Liver (tissue), 8 donors: ENCODE measurements at regions not wholly inside any gene's neighbourhood (a gene's known extent, or its start where the extent isn't known, plus 50 kb on each side); places are given as distances from the start of the nearest gene placed in this dataset.

ENCODE experiments used
- DNase-seq: peaks from one replicate; pipeline ENCODE4 v3.0.0-alpha.2; 2017; ENCODE audit warnings: low spot score
- H3K27ac ChIP-seq, 2 donors: one replicate each; pipeline ENCODE4 v1.7.0; 2013; ENCODE audit warnings: inconsistent platforms in 2 of 2, low read length in 2 of 2, control low read depth in 1 of 2, low read depth in 1 of 2, mild to moderate bottlenecking in 1 of 2
- H3K27me3 ChIP-seq, 4 donors: one replicate each; pipeline versions ENCODE4 v1.6.1 to v1.7.0; 2013; ENCODE audit warnings: low read length in 3 of 4, inconsistent platforms in 1 of 4, mild to moderate bottlenecking in 1 of 4, moderate library complexity in 1 of 4; ENCODE audit not compliant: control insufficient read depth in 4 of 4, insufficient read depth in 4 of 4
- H3K36me3 ChIP-seq, 4 donors: one replicate each; pipeline versions ENCODE4 v1.6.1 to v1.7.0; 2013; ENCODE audit warnings: low read length in 3 of 4, mild to moderate bottlenecking in 3 of 4, low read depth in 1 of 4, moderate library complexity in 1 of 4; ENCODE audit not compliant: control insufficient read depth in 4 of 4, insufficient read depth in 3 of 4
- H3K4me1 ChIP-seq, 4 donors: one replicate each; pipeline versions ENCODE4 v1.6.1 to v1.7.0; 2013; ENCODE audit warnings: low read length in 3 of 4, mild to moderate bottlenecking in 3 of 4, moderate library complexity in 1 of 4; ENCODE audit not compliant: control insufficient read depth in 4 of 4, insufficient read depth in 4 of 4
- H3K4me3 ChIP-seq, 3 donors: one replicate each; pipeline versions ENCODE4 v1.6.1 to v1.7.0; 2013; ENCODE audit warnings: low read length in 3 of 3, control low read depth in 1 of 3, low read depth in 1 of 3, mild to moderate bottlenecking in 1 of 3
- H3K9ac ChIP-seq, 2 donors: one replicate each; pipeline ENCODE4 v1.7.0; 2013; ENCODE audit warnings: low read length in 2 of 2, mild to moderate bottlenecking in 2 of 2, moderate library complexity in 2 of 2, control low read depth in 1 of 2, low read depth in 1 of 2
- H3K9me3 ChIP-seq, 4 donors: one replicate each; pipeline versions ENCODE4 v1.6.1 to v1.7.0; 2013; ENCODE audit warnings: low read length in 3 of 4; ENCODE audit not compliant: control insufficient read depth in 4 of 4
- EGR1 ChIP-seq, 2 donors: IDR thresholded peaks; 2 replicates each; pipeline ENCODE4 v1.6.1; 2016 to 2018; ENCODE audit warnings: antibody characterized with exemption in 2 of 2, low read depth in 2 of 2
- FOXA1 ChIP-seq: IDR thresholded peaks from 2 replicates; pipeline ENCODE4 v1.6.1; 2016; ENCODE audit warnings: antibody characterized with exemption
- FOXA2 ChIP-seq: IDR thresholded peaks from 2 replicates; pipeline ENCODE4 v1.6.1; 2016; ENCODE audit warnings: antibody characterized with exemption
- GABPA ChIP-seq, 2 donors: IDR thresholded peaks in 1 of 2; conservative IDR thresholded peaks in 1 of 2; 2 replicates each; pipeline ENCODE4 v1.6.1; 2016; ENCODE audit warnings: antibody characterized with exemption in 2 of 2, mild to moderate bottlenecking in 1 of 2, moderate library complexity in 1 of 2
- HNF4A ChIP-seq, 2 donors: conservative IDR thresholded peaks; 2 replicates each; pipeline ENCODE4 v1.6.1; 2016; ENCODE audit warnings: antibody characterized with exemption in 2 of 2, mild to moderate bottlenecking in 2 of 2
- HNF4G ChIP-seq: IDR thresholded peaks from 2 replicates; pipeline ENCODE4 v1.6.1; 2016; ENCODE audit warnings: antibody characterized with exemption
- JUND ChIP-seq, 2 donors: IDR thresholded peaks; 2 replicates each; pipeline ENCODE4 v1.6.1; 2016; ENCODE audit warnings: antibody characterized with exemption in 2 of 2
- NR2F2 ChIP-seq: IDR thresholded peaks from 2 replicates; pipeline ENCODE4 v1.6.1; 2016; ENCODE audit warnings: antibody characterized with exemption
- RAD21 ChIP-seq, 2 donors: IDR thresholded peaks; 2 replicates each; pipeline ENCODE4 v1.6.1; 2016; ENCODE audit warnings: antibody characterized with exemption in 2 of 2, mild to moderate bottlenecking in 2 of 2
- RXRA ChIP-seq, 2 donors: IDR thresholded peaks; 2 replicates each; pipeline ENCODE4 v1.6.1; 2017 to 2018; ENCODE audit warnings: antibody characterized with exemption in 2 of 2, mild to moderate bottlenecking in 1 of 2
- SP1 ChIP-seq: IDR thresholded peaks from 2 replicates; pipeline ENCODE4 v1.6.1; 2018; ENCODE audit warnings: antibody characterized with exemption, mild to moderate bottlenecking
- TAF1 ChIP-seq: conservative IDR thresholded peaks from 2 replicates; pipeline ENCODE4 v1.6.1; 2016; ENCODE audit warnings: antibody characterized with exemption, mild to moderate bottlenecking
- YY1 ChIP-seq: IDR thresholded peaks from 2 replicates; pipeline ENCODE4 v1.6.1; 2016; ENCODE audit warnings: antibody characterized with exemption, mild to moderate bottlenecking
- WGBS: extraction: QIAGEN DNeasy Blood & Tissue Kit; methylation state at CpG from one replicate; pipeline ENCODE4 v1.1.7; 2013; 5-methylcytosine and 5-hydroxymethylcytosine counted together
- TF ChIP-seq, protein P1 (sequence below): IDR thresholded peaks from 2 replicates; pipeline ENCODE4 v1.6.1; 2016; ENCODE audit warnings: antibody characterized with exemption
- TF ChIP-seq, protein P2 (sequence below): IDR thresholded peaks from 2 replicates; pipeline ENCODE4 v1.6.1; 2016; ENCODE audit warnings: antibody characterized with exemption
- TF ChIP-seq, protein P3 (sequence below): fragments of 150-350 bp; IDR thresholded peaks from 2 replicates; pipeline ENCODE4 v1.5.1; 2017; ENCODE audit warnings: improper control_type of control experiment, low read depth, low read length; ENCODE audit not compliant: missing input control
- TF ChIP-seq, protein P4 (sequence below): IDR thresholded peaks from 2 replicates; pipeline ENCODE4 v1.6.1; 2016; ENCODE audit warnings: antibody characterized with exemption
- TF ChIP-seq, protein P5 (sequence below): IDR thresholded peaks from 2 replicates; pipeline ENCODE4 v1.6.1; 2016; ENCODE audit warnings: antibody characterized with exemption, mild to moderate bottlenecking
- donor health status: healthy.
- donor health status: healthy.
- donor health status: healthy.
- donor health status: healthy.
- donor health status: healthy.

DNA sequence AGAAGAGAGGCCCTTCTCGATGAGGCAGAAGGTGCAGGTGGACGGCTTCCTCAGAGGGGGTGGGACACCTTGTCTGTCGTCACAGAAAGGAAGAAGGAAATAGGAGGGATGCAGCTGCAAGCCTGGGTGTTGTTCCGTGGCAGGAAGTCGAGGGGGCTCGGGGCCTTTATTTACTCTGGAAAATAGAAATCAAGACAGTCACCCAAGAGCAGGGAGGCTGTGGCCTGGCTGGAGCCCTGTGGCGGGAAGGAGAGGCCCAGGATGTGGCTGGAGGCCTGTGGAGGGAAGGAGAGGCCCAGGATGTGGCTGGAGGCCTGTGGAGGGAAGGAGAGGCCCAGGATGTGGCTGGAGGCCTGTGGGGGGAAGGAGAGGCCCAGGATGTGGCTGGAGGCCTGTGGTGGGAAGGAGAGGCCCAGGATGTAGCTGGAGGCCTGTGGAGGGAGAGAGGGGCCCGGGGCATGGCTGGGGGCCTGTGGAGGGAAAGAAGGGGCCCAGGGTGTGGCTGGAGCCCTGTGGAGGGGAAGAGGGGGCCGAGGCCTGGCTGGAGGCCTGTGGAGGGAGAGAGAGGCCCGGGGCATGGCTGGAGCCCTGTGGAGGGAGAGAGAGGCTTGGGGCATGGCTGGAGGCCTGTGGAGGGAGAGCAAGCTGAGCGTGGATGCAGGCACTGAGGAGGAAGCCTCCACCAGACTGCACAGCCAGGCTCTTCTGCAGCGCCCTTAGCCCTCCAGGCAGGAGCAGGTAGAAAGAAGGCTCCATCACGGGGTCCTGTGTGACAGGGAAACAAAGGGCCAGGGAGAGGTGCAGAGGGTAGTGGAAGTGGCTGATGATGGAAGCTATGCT, 97.3 kb upstream of the SFMBT2 start:
- Histone ChIP-seq H3K27me3 (no peaks in the 10 kb centered on the region), H3K36me3 (no peaks in the 10 kb centered on the region), H3K4me1 (no peaks in the 10 kb centered on the region), H3K9ac (no peak overlapping the region), H3K9me3 (no peaks in the 10 kb centered on the region), H3K27ac (no peak overlapping the region), H3K4me3 (no peak overlapping the region)
- WGBS: 78% methylated on average over 13 of the region's 13 CpGs
- no peak for DNase-seq
- TF ChIP-seq, protein P1, sequence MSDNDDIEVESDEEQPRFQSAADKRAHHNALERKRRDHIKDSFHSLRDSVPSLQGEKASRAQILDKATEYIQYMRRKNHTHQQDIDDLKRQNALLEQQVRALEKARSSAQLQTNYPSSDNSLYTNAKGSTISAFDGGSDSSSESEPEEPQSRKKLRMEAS: no peak
- TF ChIP-seq TAF1 (no peak), FOXA2 (no peak)

- no peaks in the 10 kb centered on the region for H3K9me3 ChIP-seq
- TF ChIP-seq, protein P1: no peak
- TF ChIP-seq, protein P2, sequence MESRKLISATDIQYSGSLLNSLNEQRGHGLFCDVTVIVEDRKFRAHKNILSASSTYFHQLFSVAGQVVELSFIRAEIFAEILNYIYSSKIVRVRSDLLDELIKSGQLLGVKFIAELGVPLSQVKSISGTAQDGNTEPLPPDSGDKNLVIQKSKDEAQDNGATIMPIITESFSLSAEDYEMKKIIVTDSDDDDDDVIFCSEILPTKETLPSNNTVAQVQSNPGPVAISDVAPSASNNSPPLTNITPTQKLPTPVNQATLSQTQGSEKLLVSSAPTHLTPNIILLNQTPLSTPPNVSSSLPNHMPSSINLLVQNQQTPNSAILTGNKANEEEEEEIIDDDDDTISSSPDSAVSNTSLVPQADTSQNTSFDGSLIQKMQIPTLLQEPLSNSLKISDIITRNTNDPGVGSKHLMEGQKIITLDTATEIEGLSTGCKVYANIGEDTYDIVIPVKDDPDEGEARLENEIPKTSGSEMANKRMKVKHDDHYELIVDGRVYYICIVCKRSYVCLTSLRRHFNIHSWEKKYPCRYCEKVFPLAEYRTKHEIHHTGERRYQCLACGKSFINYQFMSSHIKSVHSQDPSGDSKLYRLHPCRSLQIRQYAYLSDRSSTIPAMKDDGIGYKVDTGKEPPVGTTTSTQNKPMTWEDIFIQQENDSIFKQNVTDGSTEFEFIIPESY: no peak
- TF ChIP-seq TAF1: no peak
- no peak for TF ChIP-seq YY1
- TF ChIP-seq SP1: no peak
- TF ChIP-seq RAD21 (IDR thresholded peaks at IDR 0.05): no peak
- no peak for TF ChIP-seq JUND (IDR thresholded peaks at IDR 0.05)
- TF ChIP-seq FOXA1: no peak
- TF ChIP-seq, protein P3, sequence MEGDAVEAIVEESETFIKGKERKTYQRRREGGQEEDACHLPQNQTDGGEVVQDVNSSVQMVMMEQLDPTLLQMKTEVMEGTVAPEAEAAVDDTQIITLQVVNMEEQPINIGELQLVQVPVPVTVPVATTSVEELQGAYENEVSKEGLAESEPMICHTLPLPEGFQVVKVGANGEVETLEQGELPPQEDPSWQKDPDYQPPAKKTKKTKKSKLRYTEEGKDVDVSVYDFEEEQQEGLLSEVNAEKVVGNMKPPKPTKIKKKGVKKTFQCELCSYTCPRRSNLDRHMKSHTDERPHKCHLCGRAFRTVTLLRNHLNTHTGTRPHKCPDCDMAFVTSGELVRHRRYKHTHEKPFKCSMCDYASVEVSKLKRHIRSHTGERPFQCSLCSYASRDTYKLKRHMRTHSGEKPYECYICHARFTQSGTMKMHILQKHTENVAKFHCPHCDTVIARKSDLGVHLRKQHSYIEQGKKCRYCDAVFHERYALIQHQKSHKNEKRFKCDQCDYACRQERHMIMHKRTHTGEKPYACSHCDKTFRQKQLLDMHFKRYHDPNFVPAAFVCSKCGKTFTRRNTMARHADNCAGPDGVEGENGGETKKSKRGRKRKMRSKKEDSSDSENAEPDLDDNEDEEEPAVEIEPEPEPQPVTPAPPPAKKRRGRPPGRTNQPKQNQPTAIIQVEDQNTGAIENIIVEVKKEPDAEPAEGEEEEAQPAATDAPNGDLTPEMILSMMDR: no peak
- TF ChIP-seq EGR1 (IDR thresholded peaks at IDR 0.05; ENCODE audit: low read depth in 2 of 2): no peak
- TF ChIP-seq RXRA (IDR thresholded peaks at IDR 0.05): no peak
- no peak for TF ChIP-seq HNF4A (conservative IDR thresholded peaks at IDR 0.05)
- TF ChIP-seq FOXA2: no peak
- no peak for TF ChIP-seq GABPA (IDR thresholded peaks at IDR 0.05 in 1 of 2, conservative IDR thresholded peaks at IDR 0.05 in 1 of 2)
- TF ChIP-seq NR2F2: no peak
- TF ChIP-seq, protein P4, sequence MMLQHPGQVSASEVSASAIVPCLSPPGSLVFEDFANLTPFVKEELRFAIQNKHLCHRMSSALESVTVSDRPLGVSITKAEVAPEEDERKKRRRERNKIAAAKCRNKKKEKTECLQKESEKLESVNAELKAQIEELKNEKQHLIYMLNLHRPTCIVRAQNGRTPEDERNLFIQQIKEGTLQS: no peak
- TF ChIP-seq, protein P5, sequence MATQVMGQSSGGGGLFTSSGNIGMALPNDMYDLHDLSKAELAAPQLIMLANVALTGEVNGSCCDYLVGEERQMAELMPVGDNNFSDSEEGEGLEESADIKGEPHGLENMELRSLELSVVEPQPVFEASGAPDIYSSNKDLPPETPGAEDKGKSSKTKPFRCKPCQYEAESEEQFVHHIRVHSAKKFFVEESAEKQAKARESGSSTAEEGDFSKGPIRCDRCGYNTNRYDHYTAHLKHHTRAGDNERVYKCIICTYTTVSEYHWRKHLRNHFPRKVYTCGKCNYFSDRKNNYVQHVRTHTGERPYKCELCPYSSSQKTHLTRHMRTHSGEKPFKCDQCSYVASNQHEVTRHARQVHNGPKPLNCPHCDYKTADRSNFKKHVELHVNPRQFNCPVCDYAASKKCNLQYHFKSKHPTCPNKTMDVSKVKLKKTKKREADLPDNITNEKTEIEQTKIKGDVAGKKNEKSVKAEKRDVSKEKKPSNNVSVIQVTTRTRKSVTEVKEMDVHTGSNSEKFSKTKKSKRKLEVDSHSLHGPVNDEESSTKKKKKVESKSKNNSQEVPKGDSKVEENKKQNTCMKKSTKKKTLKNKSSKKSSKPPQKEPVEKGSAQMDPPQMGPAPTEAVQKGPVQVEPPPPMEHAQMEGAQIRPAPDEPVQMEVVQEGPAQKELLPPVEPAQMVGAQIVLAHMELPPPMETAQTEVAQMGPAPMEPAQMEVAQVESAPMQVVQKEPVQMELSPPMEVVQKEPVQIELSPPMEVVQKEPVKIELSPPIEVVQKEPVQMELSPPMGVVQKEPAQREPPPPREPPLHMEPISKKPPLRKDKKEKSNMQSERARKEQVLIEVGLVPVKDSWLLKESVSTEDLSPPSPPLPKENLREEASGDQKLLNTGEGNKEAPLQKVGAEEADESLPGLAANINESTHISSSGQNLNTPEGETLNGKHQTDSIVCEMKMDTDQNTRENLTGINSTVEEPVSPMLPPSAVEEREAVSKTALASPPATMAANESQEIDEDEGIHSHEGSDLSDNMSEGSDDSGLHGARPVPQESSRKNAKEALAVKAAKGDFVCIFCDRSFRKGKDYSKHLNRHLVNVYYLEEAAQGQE: no peak
- TF ChIP-seq HNF4G: no peak
- no peak overlapping the region for H3K9ac ChIP-seq
- WGBS: 64% methylated on average over 3 of the region's 3 CpGs
- no peaks in the 10 kb centered on the region for H3K27me3 ChIP-seq
- DNase-seq: no peak
- no peak overlapping the region for H3K27ac ChIP-seq
- no peak overlapping the region for H3K4me3 ChIP-seq
- H3K4me1 ChIP-seq: no peaks in the 10 kb centered on the region
- no peaks in the 10 kb centered on the region for H3K36me3 ChIP-seq
Observed at GRCh38 chr10:7506571-7506970, 95.7 kb upstream of the SFMBT2 start.
